DMS114 treated with DMSO at 0.1 percent for 48 hours (cell line): ENCODE measurements at regions not wholly inside any gene's neighbourhood (a gene's known extent, or its start where the extent isn't known, plus 50 kb on each side); places are given as distances from the start of the nearest gene placed in this dataset.
A peak's percentile ranks its signal among the peaks of the same experiment; 100 is the strongest.
"Not testable (repeated sequence)": the region's sequence is repeated elsewhere in the genome, so short reads cannot be mapped to it uniquely, and the experiment has no call there.

Source experiments
- DNase-seq: peaks from one replicate; lab custom pipeline; 2025; ENCODE audit not compliant: unreplicated experiment; lab: John Stamatoyannopoulos, UW

DNA sequence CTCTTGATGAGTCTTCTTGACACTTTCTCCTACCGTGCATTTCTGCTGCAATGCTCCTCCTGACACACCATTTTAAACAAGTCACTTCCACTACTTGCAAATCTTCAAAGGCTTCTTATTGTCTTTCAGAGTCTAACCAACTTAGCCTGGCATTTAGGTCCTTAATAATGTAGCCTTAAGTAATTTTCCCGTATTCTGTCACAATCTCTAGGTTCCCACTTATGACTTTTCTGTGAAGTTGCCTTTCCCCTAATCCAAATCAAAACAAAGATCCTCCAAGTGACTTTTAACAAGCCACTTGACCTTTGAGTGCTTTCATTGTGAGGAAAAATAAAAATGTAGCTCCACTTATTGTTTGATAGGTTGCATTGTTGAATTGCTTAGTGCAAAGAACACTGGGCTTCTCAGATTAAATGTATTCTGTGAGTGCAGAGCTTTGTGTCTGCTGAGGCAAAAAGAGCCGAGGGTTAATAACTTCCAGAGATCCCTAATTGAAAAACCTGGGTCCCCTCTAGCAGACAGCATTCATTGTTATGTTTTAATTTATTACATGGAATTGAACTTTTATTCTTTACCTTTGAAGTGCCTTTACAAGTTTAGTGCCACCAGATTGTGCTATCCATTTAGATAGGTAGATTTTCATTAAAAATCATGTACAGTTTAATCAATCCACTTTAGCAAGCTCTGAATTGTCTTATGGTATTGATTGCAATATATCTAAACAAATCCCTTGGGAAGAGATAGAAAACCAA is 341.7 kb upstream of the TYRP1 start:
- DNase-seq = no peak

- DNase-seq = no peak
Observed at GRCh38 chr9:12352045-12352315, 341.2 kb upstream of the TYRP1 start.

GRCh38 chr9:12363439-12363838 is 329.7 kb upstream of the TYRP1 start:
- DNase-seq = no peak

- DNase-seq = no peak
Observed at GRCh38 chr9:12368569-12368968, 324.6 kb upstream of the TYRP1 start.

DNA sequence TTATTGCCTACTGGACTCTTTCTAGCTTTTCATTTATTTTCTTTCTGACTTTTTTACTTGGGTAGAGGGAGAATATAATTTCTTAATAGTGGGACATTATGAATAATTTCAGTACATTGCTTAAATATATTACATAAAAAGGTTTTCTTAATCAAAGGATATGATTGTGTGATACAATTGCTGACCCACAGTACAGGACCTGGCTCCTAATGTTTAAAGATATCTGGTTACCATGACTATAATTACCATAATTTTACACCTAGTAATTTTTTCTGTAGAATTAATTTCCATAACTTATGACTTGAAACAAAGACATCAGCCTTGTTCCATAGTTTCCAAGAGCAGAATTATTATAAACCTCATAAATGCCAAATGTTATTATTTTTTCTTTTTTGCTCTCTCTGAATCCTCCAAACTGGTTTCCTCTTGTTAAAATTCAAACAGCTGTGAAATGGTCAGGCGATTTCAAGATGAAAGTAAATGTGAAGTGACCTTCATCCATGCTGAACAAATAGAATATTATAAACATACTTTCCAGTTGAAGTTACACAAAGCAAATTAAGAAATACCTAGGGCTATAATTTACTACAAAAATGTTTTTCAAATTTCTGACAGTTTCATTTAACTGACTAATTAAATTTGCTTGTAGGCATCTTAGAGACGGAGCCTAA is 301.2 kb upstream of the TYRP1 start:
- no peak for DNase-seq

GRCh38 chr9:12394105-12394504 is 299.1 kb upstream of the TYRP1 start:
- DNase-seq = no peak

DNA sequence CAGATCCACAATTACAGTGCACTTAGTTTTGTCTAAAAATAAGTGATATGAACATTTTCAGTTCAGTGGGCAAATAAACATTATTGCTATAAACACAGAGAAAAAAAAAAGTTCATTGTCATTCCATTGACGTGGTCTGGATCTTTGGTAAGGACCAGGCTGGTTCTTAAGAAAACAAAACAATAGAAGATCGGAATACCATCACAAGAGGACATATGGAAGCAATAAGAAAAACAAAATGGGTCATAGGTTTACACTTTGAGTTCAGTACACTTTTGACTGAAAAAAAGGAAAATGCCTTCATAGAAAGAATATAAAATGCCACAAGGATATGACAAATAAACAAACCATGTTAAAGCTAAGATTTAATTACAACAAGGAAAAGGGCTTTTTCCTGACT is 289.5 kb upstream of the TYRP1 start:
- DNase-seq = no peak

DNA sequence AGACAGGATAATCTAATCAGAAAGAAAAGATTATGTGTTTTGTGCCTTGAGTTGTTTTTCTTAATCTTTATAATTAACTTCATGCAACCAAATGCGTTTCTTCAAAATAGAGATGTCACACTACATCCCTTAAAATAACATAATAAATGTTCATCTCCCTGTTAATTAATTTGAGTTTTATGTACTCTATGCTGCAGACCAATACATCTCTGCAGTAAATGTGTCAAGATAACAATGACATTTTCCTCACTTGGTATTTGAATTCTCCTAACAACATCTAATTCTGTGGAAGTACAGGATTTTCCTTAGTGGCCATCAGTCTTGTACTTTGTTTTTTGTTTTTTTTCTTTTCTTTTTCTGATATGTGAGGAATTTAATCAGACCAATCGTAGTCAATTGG is 279.2 kb upstream of the TYRP1 start:
- DNase-seq = no peak

- no peak for DNase-seq
Observed at GRCh38 chr9:12414514-12414913, 278.7 kb upstream of the TYRP1 start.

DNA sequence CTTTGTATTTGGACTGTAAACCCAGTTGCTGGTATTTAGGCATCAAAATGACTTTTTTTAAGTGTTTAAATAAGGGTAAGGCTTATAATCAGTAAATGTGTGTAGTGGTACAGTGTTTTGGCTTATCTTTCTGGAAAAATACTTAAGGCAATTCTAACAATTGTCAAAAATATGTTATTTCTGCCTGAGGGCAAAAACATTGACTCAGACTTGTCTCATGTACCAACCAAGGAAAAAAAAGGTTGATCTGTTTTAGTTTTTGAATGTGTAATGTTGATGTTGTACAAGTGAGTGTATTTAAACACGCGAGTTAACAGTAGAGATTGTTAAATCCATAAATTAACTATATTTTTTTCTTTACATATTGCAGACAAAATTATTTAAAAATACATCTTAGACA is 277.8 kb upstream of the TYRP1 start:
- no peak for DNase-seq

DNA sequence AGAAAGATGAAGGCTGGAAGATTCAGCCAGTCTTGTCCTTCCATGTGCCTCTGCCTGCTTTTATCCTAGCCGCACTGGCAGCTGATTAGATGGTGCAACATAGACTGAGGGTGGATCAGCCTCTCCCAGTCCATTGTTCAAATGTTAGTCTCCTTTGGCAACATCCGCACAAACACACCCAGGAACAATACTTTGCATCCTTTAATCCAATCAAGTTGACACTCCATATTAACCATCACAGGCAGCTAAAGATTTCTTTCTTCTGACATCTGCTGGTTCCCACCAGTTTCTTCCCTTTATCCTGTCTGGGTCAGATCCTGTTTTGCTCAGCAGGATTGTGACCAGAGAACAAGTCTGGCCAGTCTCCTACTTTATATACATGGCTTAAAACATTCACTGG is 276.5 kb upstream of the TYRP1 start:
- no peak for DNase-seq

DNA sequence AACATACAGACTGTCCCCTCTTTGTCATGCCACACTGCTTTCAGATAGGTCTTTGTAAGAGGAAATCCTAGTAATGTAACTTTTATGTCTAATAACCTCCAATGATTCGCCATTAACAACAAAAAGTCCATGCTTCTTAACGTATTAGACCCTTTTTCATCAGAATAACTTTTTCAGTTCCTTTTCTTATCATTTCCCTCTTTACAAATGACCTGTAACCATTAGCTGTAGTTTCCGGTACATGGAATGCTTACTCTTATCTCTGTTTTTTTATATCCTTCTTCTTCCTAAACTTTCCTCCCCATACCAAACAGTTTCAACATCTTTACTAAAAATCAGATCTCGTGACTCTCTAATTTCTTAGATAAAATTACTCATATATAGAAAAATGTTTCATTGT is 268.9 kb upstream of the TYRP1 start:
- DNase-seq = no peak

GRCh38 chr9:12425878-12426864 is 267.0 kb upstream of the TYRP1 start:
- DNase-seq = peak; percentile 1

GRCh38 chr9:12439267-12439666 is 253.9 kb upstream of the TYRP1 start:
- DNase-seq = no peak

DNA sequence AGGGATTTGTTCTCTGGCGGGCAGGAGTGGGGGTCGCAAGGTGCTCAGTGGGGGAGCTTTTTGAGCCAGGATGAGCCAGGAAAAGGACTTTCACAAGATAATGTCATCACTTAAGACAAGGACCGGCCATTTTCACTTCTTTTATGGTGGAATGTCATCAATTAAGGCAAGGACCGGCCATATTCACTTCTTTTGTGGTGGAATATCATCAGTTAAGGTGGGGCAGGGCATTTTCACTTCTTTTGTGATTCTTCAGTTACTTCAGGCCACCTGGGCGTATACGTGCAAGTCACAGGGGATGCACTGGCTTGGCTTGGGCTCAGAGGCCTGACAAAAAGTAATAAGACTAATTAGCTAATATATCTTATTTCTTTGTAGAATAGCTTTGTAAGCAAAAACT is 252.1 kb upstream of the TYRP1 start:
- not testable (repeated sequence) for DNase-seq

GRCh38 chr9:12441506-12441905 is 251.7 kb upstream of the TYRP1 start:
- no peak for DNase-seq

- DNase-seq = no peak
Observed at GRCh38 chr9:12448246-12448645, 244.9 kb upstream of the TYRP1 start.

DNA sequence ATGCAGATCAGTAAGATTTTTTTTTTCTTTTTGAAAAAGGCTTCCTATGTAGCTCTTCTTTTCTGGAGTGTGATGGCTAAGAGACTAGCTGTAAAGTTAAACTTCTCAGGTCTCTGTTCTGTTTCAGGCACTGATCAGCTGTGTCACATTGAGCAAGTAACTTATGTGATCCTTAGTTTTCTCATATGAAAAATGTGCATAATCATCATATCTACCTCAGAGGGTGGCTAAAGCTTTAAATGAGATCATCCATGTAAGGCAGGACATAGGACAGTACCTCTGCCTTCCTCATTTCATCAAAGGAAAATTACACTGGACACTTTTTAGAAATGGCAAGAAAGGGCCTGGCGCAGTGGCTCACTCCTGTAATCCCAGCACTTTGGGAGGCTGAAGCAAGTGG is 235.9 kb upstream of the TYRP1 start:
- DNase-seq = no peak

DNA sequence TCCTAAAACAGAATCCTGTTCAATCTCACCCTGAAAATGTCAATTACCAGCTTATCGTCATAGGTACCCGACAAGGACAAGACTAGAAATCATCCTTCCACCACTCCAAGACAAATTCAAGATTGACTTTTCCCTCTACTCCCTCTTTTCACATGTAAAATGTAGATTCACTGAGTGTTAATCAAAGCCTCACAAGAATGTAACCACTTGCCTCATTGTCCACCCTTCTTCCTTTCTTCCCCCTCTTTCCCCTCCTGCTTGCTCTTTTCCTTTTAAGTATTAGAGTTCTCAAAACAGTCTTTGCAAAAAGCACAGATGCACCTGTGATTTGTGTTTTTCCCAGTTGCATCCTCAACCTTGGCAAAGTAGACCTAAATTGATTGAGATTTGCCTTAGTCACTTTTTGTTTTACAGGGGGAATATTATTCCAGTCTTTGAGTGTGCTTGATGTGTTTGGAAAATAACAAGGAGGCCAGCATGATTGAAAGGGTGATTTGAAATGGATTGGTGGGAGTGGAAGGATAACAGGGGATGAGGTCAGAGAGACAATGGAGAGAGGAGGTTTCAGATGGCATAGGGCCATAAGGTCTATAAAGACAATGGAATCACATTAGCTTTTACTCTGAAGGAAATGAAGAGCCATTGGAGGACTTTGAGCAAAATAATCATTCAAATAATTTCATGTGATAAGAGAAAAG is 231.3 kb upstream of the TYRP1 start:
- DNase-seq = no peak

GRCh38 chr9:12462861-12463260 is 230.3 kb upstream of the TYRP1 start:
- DNase-seq = no peak

GRCh38 chr9:12463641-12464040 is 229.5 kb upstream of the TYRP1 start:
- no peak for DNase-seq
